CMK (cell line): ENCODE measurements at regions not wholly inside any gene's neighbourhood (a gene's known extent, or its start where the extent isn't known, plus 50 kb on each side); places are given as distances from the start of the nearest gene placed in this dataset.
"Not testable (repeated sequence)": the region's sequence is repeated elsewhere in the genome, so short reads cannot be mapped to it uniquely, and the experiment has no call there.

Experiments
- DNase-seq: peaks from one replicate; pipeline ENCODE4 v3.0.0-alpha.2; 2010; ENCODE audit warnings: low read depth

- DNase-seq = peak; percentile 35
These were observed 107.2 kb upstream of the FOXA2 start for GRCh38 chr20:22691369-22692118.

- no peak for DNase-seq
These were observed 107.7 kb upstream of the FOXA2 start for GRCh38 chr20:22692119-22692475.

- DNase-seq = not testable (repeated sequence)
These were observed 108.2 kb upstream of the FOXA2 start for GRCh38 chr20:22692620-22693019.

GRCh38 chr20:22696759-22697158 lies 112.4 kb upstream of the FOXA2 start:
- DNase-seq = no peak

GRCh38 chr20:22698259-22698842 lies 114.0 kb upstream of the FOXA2 start:
- no peak for DNase-seq

- no peak for DNase-seq
These were observed 115.0 kb upstream of the FOXA2 start for GRCh38 chr20:22699396-22699795.

GRCh38 chr20:22700367-22700766 lies 116.0 kb upstream of the FOXA2 start:
- DNase-seq = no peak

- DNase-seq = no peak
These were observed 117.4 kb upstream of the FOXA2 start for GRCh38 chr20:22701679-22702308.

GRCh38 chr20:22703843-22704242 lies 119.5 kb upstream of the FOXA2 start:
- DNase-seq = no peak

GRCh38 chr20:22711971-22712755 lies 127.8 kb upstream of the FOXA2 start:
- no peak for DNase-seq

- no peak for DNase-seq
These were observed 132.5 kb upstream of the FOXA2 start for GRCh38 chr20:22716821-22717351.

GRCh38 chr20:22717466-22717865 lies 133.1 kb upstream of the FOXA2 start:
- no peak for DNase-seq

- no peak for DNase-seq
These were observed 134.8 kb upstream of the FOXA2 start for GRCh38 chr20:22719167-22719591.

- no peak for DNase-seq
These were observed 135.8 kb upstream of the FOXA2 start for GRCh38 chr20:22720206-22720605.

- no peak for DNase-seq
These were observed 138.4 kb upstream of the FOXA2 start for GRCh38 chr20:22722811-22723210.

GRCh38 chr20:22723659-22724058 lies 139.3 kb upstream of the FOXA2 start:
- no peak for DNase-seq

GRCh38 chr20:22728146-22728745 lies 143.9 kb upstream of the FOXA2 start:
- no peak for DNase-seq

GRCh38 chr20:22729180-22729579 lies 144.8 kb upstream of the FOXA2 start:
- DNase-seq = peak; percentile 7

- no peak for DNase-seq
These were observed 145.4 kb upstream of the FOXA2 start for GRCh38 chr20:22729616-22730236.

GRCh38 chr20:22732751-22733150 lies 148.4 kb upstream of the FOXA2 start:
- DNase-seq = no peak

- DNase-seq = peak; percentile 25
These were observed 150.7 kb upstream of the FOXA2 start for GRCh38 chr20:22734946-22735647.
